Subcutaneous abdominal adipose tissue (tissue), 5 donors: ENCODE measurements at regions not wholly inside any gene's neighbourhood (a gene's known extent, or its start where the extent isn't known, plus 50 kb on each side); places are given as distances from the start of the nearest gene placed in this dataset.

Experiments
- H3K27ac ChIP-seq: one replicate; pipeline ENCODE4 v1.7.0; 2013; ENCODE audit warnings: low read depth, mild to moderate bottlenecking, inconsistent platforms, low read length, moderate library complexity
- H3K27me3 ChIP-seq, 5 donors: one replicate each; pipeline ENCODE4 v1.7.0; 2013; ENCODE audit warnings: low read length in 5 of 5, inconsistent platforms in 1 of 5; ENCODE audit not compliant: control insufficient read depth in 5 of 5, insufficient read depth in 4 of 5
- H3K36me3 ChIP-seq, 5 donors: one replicate each; pipeline ENCODE4 v1.7.0; 2013; ENCODE audit warnings: low read length in 5 of 5; ENCODE audit not compliant: control insufficient read depth in 5 of 5, insufficient read depth in 5 of 5
- H3K4me1 ChIP-seq, 5 donors: one replicate each; pipeline ENCODE4 v1.7.0; 2013; ENCODE audit warnings: low read length in 5 of 5, mild to moderate bottlenecking in 3 of 5, moderate library complexity in 1 of 5; ENCODE audit not compliant: control insufficient read depth in 5 of 5, insufficient read depth in 5 of 5
- H3K4me3 ChIP-seq, 5 donors: one replicate each; pipeline ENCODE4 v1.7.0; 2013; ENCODE audit warnings: low read length in 5 of 5, low read depth in 1 of 5
- H3K9ac ChIP-seq, 5 donors: one replicate each; pipeline ENCODE4 v1.7.0; 2013; ENCODE audit warnings: low read length in 5 of 5, mild to moderate bottlenecking in 4 of 5, moderate library complexity in 3 of 5
- H3K9me3 ChIP-seq, 5 donors: one replicate each; pipeline ENCODE4 v1.7.0; 2013; ENCODE audit warnings: low read length in 5 of 5; ENCODE audit not compliant: control insufficient read depth in 5 of 5
- donor health status: healthy.
- donor health status: healthy.
- donor health status: healthy.
- donor health status: healthy.
- donor health status: healthy.

DNA sequence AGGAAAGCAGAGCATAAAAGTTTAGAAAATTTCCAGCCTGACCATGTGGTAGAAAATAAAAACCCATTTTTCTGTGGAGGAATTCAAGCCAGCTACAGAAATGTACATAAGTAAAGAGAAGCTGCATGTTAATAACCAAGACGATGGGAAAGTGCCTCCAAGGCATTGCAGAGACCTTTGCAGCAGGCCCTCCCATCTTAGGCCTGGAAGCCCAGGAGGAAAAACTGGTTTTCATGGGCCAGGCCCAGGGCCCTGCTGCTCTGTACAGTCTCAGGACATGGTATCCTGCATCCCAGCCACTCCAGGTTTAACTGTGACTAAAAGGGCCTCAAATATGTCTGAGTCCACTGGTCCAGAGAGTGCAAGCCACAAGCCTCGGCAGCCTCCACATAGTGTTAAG, 754.8 kb upstream of the RIOK2 start:
- Histone ChIP-seq H3K27me3 (no peaks in the 10 kb centered on the region), H3K9me3 (peaks cover 0 to 8% (median 0%) of the 10 kb centered on the region in 5 donors), H3K9ac (no peak overlapping the region), H3K27ac (no peak overlapping the region), H3K36me3 (no peaks in the 10 kb centered on the region), H3K4me3 (no peak overlapping the region), H3K4me1 (no peaks in the 10 kb centered on the region)

DNA sequence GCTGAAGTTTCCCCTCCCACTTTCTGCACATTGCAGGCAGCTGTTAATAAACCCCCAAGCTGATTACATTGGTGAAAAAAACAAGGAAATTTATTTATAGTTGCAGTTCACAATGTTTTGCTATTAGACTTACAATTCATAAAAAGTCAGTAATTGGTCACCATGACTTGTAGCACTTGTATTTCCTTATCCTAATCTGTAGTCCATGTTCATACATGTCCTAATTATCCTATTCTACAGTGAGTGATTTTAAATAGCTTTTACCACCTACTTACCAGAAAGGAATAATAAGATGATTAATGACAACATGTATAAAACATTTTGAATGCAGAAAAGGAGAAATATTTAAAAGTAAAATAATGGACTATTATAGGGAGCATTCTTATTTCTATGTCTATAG, 760.0 kb upstream of the RIOK2 start:
- no peaks in the 10 kb centered on the region for H3K36me3 ChIP-seq
- no peaks in the 10 kb centered on the region for H3K4me1 ChIP-seq
- H3K27me3 ChIP-seq: no peaks in the 10 kb centered on the region
- H3K27ac ChIP-seq: no peak overlapping the region
- no peak overlapping the region for H3K4me3 ChIP-seq
- peaks cover 0 to 4% (median 0%) of the 10 kb centered on the region in 5 donors for H3K9me3 ChIP-seq
- no peak overlapping the region for H3K9ac ChIP-seq

DNA sequence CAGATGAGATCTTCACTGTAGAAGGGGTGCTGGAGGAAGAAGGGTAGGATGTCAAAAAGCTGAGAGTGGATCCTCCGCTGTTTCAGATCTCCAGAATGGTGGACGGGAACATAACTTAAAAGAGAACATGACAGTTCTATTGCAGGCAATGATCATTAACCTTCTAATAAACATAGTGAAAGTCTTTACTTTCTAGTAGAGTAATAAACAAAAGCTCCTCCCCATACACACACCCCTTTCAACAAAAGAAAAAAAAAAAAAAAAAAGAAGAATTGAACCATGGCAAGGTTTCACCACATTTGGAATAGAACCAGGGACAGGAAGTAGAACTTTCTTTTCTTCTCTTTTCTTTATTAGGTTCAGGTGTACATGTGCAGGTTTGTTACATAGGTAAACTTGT, 768.1 kb upstream of the RIOK2 start:
- H3K27ac ChIP-seq: no peak overlapping the region
- no peak overlapping the region for H3K9ac ChIP-seq
- no peaks in the 10 kb centered on the region for H3K4me1 ChIP-seq
- H3K9me3 ChIP-seq: peaks cover 0 to 3% (median 0%) of the 10 kb centered on the region in 5 donors
- no peaks in the 10 kb centered on the region for H3K27me3 ChIP-seq
- no peaks in the 10 kb centered on the region for H3K36me3 ChIP-seq
- no peak overlapping the region for H3K4me3 ChIP-seq

DNA sequence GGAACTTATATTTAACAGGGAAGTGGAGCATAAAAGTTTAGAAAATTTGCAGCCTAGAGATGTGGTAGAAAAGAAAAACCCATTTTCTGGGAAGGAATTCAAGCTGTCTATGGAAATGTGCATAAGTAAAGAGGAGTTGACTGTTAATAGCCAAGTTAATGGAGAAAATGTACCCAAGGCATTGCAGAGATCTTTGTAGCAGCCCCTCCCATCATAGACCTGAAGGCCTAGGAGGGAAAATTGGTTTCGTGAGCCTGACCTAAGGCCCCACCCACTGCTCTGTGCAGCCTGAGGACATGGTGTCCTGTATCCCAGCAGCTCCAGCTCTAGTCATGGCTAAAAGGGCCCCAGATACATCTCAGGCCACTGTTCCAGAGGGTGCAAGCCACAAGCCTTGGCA, 772.4 kb upstream of the RIOK2 start:
- H3K27ac ChIP-seq: no peak overlapping the region
- no peaks in the 10 kb centered on the region for H3K4me1 ChIP-seq
- H3K27me3 ChIP-seq: no peaks in the 10 kb centered on the region
- no peak overlapping the region for H3K9ac ChIP-seq
- peaks cover 0 to 3% (median 0%) of the 10 kb centered on the region in 5 donors for H3K9me3 ChIP-seq
- H3K4me3 ChIP-seq: no peak overlapping the region
- no peaks in the 10 kb centered on the region for H3K36me3 ChIP-seq

DNA sequence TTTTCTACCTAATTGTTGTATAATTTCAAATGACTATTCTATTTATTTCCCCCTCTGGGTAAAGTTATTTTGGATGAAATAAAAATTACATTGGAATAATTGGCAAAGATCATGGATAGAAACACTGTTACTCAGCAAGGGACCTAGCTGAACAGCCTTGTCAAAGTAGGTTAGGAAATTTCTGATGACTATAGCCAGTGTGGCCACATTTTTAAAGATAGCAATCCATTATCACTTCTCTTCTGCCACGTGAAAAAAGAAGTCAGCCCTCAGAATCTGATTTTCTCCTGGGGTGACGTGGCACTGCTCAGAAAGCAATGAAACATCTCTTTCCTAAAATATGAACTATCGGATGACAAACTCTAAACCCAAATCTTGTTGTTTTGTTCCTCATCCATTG, 784.2 kb upstream of the RIOK2 start:
- Histone ChIP-seq H3K4me3 (no peak overlapping the region), H3K9ac (no peak overlapping the region), H3K9me3 (no peaks in the 10 kb centered on the region), H3K4me1 (no peaks in the 10 kb centered on the region), H3K27ac (no peak overlapping the region), H3K36me3 (no peaks in the 10 kb centered on the region), H3K27me3 (no peaks in the 10 kb centered on the region)

DNA sequence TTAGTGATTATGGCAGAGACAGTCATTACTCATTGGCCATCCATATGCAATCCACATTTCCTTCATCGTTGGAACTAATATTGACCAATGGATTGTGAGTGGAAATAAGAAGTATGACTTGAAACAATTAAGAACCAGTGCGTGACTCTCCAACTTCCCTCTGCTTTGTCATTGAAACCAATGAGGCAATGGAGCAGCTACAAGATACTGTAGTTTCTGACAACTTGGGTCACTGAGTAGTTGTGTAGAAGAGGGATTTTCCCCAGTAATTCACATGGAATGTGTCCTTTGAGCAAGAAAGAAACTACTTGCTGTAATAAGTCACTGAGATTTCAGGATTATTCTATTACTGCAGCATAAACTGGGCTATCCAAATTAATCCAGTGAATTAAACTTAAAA, 785.3 kb upstream of the RIOK2 start:
- H3K4me3 ChIP-seq: no peak overlapping the region
- H3K27ac ChIP-seq: no peak overlapping the region
- H3K9ac ChIP-seq: no peak overlapping the region
- no peaks in the 10 kb centered on the region for H3K9me3 ChIP-seq
- no peaks in the 10 kb centered on the region for H3K4me1 ChIP-seq
- H3K36me3 ChIP-seq: no peaks in the 10 kb centered on the region
- no peaks in the 10 kb centered on the region for H3K27me3 ChIP-seq

DNA sequence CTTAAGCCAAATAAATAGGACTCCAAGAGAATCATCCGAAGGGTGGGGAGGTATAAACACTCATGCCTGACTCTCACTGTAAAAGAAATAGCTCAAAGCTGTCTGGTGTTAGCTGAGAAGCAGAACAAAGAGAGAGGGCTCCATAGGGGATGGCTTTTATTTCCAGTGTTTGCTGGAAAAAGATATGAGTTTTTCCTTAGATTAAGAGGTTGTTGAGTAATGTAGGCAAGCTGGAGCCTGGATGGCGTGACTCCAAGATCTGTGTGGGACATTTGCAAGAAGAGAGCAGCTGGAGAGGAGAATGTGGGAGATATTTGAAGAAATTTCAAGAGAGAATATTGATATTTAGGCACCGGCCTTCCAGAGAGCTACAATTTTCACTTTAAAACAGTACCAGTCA, 793.7 kb upstream of the RGMB start:
- Histone ChIP-seq H3K36me3 (no peaks in the 10 kb centered on the region), H3K4me1 (peaks cover 0 to 5% (median 0%) of the 10 kb centered on the region in 5 donors), H3K9ac (no peak overlapping the region), H3K9me3 (no peaks in the 10 kb centered on the region), H3K4me3 (no peak overlapping the region), H3K27me3 (no peaks in the 10 kb centered on the region), H3K27ac (no peak overlapping the region)

DNA sequence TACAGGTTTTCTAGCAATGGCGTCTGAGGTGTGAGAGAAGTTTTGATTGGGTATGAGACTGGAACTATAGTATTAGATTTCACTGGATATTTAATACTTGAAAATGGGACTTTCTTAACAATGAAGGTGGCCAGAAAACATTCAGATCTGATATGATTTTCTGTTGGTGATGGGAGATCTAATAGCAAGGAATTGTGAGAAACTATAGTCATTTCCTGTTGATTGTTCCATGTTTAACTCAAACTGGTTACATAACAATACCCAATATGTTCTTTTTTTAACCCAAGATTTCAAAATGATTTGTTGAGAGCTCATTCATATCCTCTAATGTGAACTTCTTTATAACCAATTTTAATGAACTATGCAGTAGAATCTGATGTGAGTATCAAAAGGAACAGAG, 793.2 kb upstream of the RGMB start:
- no peak overlapping the region for H3K27ac ChIP-seq
- no peaks in the 10 kb centered on the region for H3K27me3 ChIP-seq
- H3K4me3 ChIP-seq: no peak overlapping the region
- H3K4me1 ChIP-seq: peaks cover 0 to 5% (median 0%) of the 10 kb centered on the region in 5 donors
- no peak overlapping the region for H3K9ac ChIP-seq
- no peaks in the 10 kb centered on the region for H3K36me3 ChIP-seq
- H3K9me3 ChIP-seq: no peaks in the 10 kb centered on the region

DNA sequence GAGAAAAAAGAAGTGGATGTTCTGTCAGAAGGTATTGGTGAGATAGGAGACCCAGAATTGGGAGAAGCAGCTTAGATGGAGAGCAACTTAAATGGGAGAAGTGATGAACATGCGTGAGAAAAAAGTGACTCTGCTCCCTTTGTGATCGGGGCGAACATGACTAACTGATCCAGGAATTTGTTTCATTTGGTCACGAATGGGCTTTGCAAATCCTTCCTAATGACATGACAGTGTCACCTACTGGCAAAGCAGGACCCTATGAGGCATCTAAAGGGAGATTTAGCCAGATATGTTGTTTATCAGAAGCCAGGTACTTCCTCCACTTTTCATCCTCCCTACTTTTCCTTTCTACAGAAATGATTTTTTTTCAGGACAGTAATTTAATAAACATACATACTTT, 787.4 kb upstream of the RGMB start:
- no peaks in the 10 kb centered on the region for H3K4me1 ChIP-seq
- H3K27ac ChIP-seq: no peak overlapping the region
- no peak overlapping the region for H3K4me3 ChIP-seq
- no peaks in the 10 kb centered on the region for H3K9me3 ChIP-seq
- no peaks in the 10 kb centered on the region for H3K27me3 ChIP-seq
- no peak overlapping the region for H3K9ac ChIP-seq
- H3K36me3 ChIP-seq: no peaks in the 10 kb centered on the region

DNA sequence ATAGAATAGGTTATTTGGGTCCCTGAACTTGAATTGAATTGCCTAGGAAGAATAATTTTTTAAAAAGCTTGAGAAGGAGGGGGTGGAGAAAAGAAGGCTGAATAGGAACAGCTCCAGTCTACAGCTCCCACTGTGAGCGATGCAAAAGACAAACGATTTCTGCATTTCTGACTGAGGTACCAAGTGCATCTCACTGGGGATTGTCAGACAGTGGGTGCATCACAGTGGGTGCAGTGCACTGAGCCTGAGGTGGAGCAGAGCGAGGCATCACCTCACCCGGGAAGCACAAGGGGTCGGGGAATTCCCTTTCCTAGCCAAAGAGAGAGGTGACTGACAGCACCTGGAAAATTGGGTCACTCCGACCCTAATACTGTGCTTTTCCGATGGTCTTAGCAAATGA, 782.2 kb upstream of the RGMB start:
- Histone ChIP-seq H3K9ac (no peak overlapping the region), H3K9me3 (no peaks in the 10 kb centered on the region), H3K4me1 (no peaks in the 10 kb centered on the region)

DNA sequence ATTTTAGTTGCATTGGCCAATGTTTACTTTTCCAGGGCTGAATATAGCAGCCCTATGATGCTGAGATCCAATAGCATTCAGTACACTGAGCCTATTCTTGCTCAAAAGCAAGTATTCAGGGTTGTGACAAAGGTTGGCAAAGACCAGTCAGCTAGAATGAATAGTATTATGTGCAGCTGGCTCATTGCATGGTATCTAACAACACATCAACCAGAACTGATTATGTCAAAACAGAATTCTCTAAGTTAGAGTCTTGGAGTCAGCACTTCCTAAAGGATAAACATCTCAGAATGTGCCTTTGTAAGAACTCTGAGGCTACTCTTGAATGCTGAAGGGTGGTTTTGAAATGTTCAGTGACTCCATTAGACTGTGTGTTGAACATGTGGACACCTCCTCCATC, 774.5 kb upstream of the RGMB start:
- Histone ChIP-seq H3K4me3 (no peak overlapping the region), H3K9ac (no peak overlapping the region), H3K9me3 (peaks cover 0 to 5% (median 0%) of the 10 kb centered on the region in 5 donors), H3K27me3 (no peaks in the 10 kb centered on the region), H3K27ac (no peak overlapping the region), H3K36me3 (no peaks in the 10 kb centered on the region), H3K4me1 (peaks cover 0 to 2% (median 0%) of the 10 kb centered on the region in 5 donors)

More for the DNA sequence above, 782.2 kb upstream of the RGMB start:
- no peak overlapping the region for H3K27ac ChIP-seq
- no peaks in the 10 kb centered on the region for H3K36me3 ChIP-seq
- H3K4me3 ChIP-seq: no peak overlapping the region
- H3K27me3 ChIP-seq: no peaks in the 10 kb centered on the region
